ENCODE measurements at regions not wholly inside any gene's neighbourhood (a gene's known extent, or its start where the extent isn't known, plus 50 kb on each side); places are given as distances from the start of the nearest gene placed in this dataset.

- TF ChIP-seq CTCF (IDR thresholded peaks at IDR 0.05) (no peak), POLR2A (IDR thresholded peaks at IDR 0.05) (no peak)
Observed at GRCh38 chr4:3867403-3868100, 101.4 kb downstream of the ADRA2C start.
